ENCODE measurements at regions not wholly inside any gene's neighbourhood (a gene's known extent, or its start where the extent isn't known, plus 50 kb on each side); places are given as distances from the start of the nearest gene placed in this dataset.

GRCh38 chr5:25301836-25302235 is 657.1 kb upstream of the CDH10 start:
- no peak for TF ChIP-seq CTCF (conservative IDR thresholded peaks at IDR 0.05 in 1 of 2, IDR thresholded peaks at IDR 0.05 in 1 of 2; ENCODE audit: extremely low read depth in 1 of 2, insufficient read depth in 1 of 2, low read depth in 1 of 2, low read length in 2 of 2)
- no peak for TF ChIP-seq EZH2 (IDR thresholded peaks at IDR 0.05; ENCODE audit: borderline replicate concordance, low read length)

All from mammary epithelial cell (primary cell).